ENCODE measurements at regions not wholly inside any gene's neighbourhood (a gene's known extent, or its start where the extent isn't known, plus 50 kb on each side); places are given as distances from the start of the nearest gene placed in this dataset.

DNA sequence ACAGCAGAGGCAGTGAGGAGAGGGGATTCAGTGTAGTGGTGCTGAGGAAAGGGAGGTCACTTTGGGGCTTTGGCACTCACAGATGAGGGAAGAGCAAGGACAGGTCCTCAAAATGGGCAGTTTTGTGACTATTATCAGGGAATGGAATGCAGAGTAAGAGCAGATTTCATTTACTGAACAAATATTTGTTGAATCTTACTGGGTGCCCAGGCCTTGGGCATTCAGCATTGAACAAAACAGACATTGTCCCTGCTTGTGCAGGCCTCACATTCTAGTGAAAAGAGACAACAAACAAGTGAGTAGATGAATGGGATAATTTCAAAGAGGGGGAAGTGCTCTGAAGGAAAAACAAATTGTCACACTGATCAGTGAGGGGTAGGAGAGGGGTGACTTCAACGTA is 404.1 kb downstream of the DMRT2 start (continued):
- TF ChIP-seq, protein P1, sequence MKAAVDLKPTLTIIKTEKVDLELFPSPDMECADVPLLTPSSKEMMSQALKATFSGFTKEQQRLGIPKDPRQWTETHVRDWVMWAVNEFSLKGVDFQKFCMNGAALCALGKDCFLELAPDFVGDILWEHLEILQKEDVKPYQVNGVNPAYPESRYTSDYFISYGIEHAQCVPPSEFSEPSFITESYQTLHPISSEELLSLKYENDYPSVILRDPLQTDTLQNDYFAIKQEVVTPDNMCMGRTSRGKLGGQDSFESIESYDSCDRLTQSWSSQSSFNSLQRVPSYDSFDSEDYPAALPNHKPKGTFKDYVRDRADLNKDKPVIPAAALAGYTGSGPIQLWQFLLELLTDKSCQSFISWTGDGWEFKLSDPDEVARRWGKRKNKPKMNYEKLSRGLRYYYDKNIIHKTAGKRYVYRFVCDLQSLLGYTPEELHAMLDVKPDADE (IDR thresholded peaks at IDR 0.05) = no peak
- TF ChIP-seq, protein P2, sequence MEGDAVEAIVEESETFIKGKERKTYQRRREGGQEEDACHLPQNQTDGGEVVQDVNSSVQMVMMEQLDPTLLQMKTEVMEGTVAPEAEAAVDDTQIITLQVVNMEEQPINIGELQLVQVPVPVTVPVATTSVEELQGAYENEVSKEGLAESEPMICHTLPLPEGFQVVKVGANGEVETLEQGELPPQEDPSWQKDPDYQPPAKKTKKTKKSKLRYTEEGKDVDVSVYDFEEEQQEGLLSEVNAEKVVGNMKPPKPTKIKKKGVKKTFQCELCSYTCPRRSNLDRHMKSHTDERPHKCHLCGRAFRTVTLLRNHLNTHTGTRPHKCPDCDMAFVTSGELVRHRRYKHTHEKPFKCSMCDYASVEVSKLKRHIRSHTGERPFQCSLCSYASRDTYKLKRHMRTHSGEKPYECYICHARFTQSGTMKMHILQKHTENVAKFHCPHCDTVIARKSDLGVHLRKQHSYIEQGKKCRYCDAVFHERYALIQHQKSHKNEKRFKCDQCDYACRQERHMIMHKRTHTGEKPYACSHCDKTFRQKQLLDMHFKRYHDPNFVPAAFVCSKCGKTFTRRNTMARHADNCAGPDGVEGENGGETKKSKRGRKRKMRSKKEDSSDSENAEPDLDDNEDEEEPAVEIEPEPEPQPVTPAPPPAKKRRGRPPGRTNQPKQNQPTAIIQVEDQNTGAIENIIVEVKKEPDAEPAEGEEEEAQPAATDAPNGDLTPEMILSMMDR (conservative IDR thresholded peaks at IDR 0.05; ENCODE audit: low read depth in 2 of 2) = no peak

DNA sequence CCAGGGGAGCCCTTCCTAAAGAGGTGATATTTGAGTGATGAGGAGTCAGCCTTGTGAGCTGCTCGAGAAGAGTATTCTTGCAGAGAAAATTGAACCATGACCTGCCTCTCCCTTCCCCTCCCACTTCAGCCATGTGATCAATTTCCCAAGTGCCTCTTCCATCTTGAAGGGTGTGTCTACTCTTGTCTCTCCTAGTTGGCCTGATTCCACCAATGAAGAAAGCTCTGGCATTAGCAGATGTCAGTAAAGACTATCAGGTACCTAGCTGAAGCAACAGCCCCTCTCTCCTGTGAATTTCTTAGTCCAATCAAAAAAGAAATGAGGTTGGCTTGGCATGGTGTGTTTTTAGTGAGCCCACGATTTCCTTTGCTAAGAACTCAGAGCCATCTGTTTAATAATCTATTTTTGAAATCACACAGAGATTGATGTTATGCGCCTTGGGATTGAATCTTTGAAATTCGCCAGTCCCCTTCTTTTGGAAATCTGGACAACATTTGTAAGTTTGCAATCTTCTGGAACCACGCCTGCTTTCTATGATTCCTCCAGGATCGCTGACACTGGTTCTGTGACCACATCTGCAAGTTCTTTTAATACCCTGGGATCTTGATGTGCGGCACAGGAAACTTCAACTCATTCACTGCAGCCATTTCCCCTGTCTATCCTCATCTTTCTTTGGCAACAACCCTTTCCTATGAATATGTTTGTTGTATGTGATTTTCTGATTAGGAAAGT is 404.6 kb downstream of the DMRT2 start:
- H4K20me1 ChIP-seq (replicated peaks; ENCODE audit: insufficient read depth) = no peaks in the 10 kb centered on the region
- H3F3A ChIP-seq (replicated peaks; ENCODE audit: low read depth) = no peaks in the 10 kb centered on the region
- Mint-ChIP-seq H3K36me3 (ENCODE audit: low read depth) (no peaks in the 10 kb centered on the region), H3K4me3 (no peak overlapping the region), H3K27ac (no peak overlapping the region), H3K27me3 (ENCODE audit: insufficient read depth, low read depth, poor library complexity) (peaks cover 2% of the 10 kb centered on the region), H3K9me3 (no peaks in the 10 kb centered on the region; the same call in 2 of the 3 replicates), H3K4me1 (no peaks in the 10 kb centered on the region; the same call in 2 of the 3 replicates)
- ATAC-seq (no peak), DNase-seq (ENCODE audit: low spot score) (no peak)
- H3K27ac ChIP-seq (ENCODE audit: low read depth) = no peak overlapping the region
- H2AFZ ChIP-seq = no peak overlapping the region
- H3K79me2 ChIP-seq (replicated peaks; ENCODE audit: insufficient read depth) = no peaks in the 10 kb centered on the region
- H3K36me3 ChIP-seq (ENCODE audit: insufficient read depth) = no peaks in the 10 kb centered on the region
- no peak overlapping the region for H3K4me3 ChIP-seq
- H3K27me3 ChIP-seq (ENCODE audit: insufficient read depth) = no peaks in the 10 kb centered on the region
- no peak overlapping the region for H3K4me2 ChIP-seq
- H3K4me1 ChIP-seq (ENCODE audit: insufficient read depth) = no peaks in the 10 kb centered on the region
- H3K9me2 ChIP-seq (ENCODE audit: insufficient read depth) = no peaks in the 10 kb centered on the region
- TF ChIP-seq CREB1 (CRISPR knock-in tag; IDR thresholded peaks at IDR 0.05; ENCODE audit: low read depth) = no peak
- TF ChIP-seq NANOG (IDR thresholded peaks at IDR 0.05; ENCODE audit: borderline replicate concordance) = no peak
- no peak for TF ChIP-seq STAT1 (IDR thresholded peaks at IDR 0.05; ENCODE audit: unreplicated experiment)
- TF ChIP-seq, protein P3, sequence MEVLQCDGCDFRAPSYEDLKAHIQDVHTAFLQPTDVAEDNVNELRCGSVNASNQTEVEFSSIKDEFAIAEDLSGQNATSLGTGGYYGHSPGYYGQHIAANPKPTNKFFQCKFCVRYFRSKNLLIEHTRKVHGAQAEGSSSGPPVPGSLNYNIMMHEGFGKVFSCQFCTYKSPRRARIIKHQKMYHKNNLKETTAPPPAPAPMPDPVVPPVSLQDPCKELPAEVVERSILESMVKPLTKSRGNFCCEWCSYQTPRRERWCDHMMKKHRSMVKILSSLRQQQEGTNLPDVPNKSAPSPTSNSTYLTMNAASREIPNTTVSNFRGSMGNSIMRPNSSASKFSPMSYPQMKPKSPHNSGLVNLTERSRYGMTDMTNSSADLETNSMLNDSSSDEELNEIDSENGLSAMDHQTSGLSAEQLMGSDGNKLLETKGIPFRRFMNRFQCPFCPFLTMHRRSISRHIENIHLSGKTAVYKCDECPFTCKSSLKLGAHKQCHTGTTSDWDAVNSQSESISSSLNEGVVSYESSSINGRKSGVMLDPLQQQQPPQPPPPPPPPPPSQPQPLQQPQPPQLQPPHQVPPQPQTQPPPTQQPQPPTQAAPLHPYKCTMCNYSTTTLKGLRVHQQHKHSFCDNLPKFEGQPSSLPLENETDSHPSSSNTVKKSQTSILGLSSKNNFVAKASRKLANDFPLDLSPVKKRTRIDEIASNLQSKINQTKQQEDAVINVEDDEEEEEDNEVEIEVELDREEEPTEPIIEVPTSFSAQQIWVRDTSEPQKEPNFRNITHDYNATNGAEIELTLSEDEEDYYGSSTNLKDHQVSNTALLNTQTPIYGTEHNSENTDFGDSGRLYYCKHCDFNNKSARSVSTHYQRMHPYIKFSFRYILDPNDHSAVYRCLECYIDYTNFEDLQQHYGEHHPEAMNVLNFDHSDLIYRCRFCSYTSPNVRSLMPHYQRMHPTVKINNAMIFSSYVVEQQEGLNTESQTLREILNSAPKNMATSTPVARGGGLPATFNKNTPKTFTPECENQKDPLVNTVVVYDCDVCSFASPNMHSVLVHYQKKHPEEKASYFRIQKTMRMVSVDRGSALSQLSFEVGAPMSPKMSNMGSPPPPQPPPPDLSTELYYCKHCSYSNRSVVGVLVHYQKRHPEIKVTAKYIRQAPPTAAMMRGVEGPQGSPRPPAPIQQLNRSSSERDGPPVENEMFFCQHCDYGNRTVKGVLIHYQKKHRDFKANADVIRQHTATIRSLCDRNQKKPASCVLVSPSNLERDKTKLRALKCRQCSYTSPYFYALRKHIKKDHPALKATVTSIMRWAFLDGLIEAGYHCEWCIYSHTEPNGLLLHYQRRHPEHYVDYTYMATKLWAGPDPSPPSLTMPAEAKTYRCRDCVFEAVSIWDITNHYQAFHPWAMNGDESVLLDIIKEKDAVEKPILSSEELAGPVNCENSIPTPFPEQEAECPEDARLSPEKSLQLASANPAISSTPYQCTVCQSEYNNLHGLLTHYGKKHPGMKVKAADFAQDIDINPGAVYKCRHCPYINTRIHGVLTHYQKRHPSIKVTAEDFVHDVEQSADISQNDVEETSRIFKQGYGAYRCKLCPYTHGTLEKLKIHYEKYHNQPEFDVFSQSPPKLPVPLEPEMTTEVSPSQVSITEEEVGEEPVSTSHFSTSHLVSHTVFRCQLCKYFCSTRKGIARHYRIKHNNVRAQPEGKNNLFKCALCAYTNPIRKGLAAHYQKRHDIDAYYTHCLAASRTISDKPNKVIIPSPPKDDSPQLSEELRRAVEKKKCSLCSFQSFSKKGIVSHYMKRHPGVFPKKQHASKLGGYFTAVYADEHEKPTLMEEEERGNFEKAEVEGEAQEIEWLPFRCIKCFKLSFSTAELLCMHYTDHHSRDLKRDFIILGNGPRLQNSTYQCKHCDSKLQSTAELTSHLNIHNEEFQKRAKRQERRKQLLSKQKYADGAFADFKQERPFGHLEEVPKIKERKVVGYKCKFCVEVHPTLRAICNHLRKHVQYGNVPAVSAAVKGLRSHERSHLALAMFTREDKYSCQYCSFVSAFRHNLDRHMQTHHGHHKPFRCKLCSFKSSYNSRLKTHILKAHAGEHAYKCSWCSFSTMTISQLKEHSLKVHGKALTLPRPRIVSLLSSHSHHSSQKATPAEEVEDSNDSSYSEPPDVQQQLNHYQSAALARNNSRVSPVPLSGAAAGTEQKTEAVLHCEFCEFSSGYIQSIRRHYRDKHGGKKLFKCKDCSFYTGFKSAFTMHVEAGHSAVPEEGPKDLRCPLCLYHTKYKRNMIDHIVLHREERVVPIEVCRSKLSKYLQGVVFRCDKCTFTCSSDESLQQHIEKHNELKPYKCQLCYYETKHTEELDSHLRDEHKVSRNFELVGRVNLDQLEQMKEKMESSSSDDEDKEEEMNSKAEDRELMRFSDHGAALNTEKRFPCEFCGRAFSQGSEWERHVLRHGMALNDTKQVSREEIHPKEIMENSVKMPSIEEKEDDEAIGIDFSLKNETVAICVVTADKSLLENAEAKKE (CRISPR knock-in tag; IDR thresholded peaks at IDR 0.05) = no peak
- TF ChIP-seq EZH2phosphoT487 (IDR thresholded peaks at IDR 0.05; ENCODE audit: unreplicated experiment) = no peak
- TF ChIP-seq, protein P4, sequence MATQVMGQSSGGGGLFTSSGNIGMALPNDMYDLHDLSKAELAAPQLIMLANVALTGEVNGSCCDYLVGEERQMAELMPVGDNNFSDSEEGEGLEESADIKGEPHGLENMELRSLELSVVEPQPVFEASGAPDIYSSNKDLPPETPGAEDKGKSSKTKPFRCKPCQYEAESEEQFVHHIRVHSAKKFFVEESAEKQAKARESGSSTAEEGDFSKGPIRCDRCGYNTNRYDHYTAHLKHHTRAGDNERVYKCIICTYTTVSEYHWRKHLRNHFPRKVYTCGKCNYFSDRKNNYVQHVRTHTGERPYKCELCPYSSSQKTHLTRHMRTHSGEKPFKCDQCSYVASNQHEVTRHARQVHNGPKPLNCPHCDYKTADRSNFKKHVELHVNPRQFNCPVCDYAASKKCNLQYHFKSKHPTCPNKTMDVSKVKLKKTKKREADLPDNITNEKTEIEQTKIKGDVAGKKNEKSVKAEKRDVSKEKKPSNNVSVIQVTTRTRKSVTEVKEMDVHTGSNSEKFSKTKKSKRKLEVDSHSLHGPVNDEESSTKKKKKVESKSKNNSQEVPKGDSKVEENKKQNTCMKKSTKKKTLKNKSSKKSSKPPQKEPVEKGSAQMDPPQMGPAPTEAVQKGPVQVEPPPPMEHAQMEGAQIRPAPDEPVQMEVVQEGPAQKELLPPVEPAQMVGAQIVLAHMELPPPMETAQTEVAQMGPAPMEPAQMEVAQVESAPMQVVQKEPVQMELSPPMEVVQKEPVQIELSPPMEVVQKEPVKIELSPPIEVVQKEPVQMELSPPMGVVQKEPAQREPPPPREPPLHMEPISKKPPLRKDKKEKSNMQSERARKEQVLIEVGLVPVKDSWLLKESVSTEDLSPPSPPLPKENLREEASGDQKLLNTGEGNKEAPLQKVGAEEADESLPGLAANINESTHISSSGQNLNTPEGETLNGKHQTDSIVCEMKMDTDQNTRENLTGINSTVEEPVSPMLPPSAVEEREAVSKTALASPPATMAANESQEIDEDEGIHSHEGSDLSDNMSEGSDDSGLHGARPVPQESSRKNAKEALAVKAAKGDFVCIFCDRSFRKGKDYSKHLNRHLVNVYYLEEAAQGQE (IDR thresholded peaks at IDR 0.05; ENCODE audit: unreplicated experiment) = no peak
- TF ChIP-seq POLR2AphosphoS5 (IDR thresholded peaks at IDR 0.05; ENCODE audit: low read depth) = no peak
- no peak for TF ChIP-seq EZH2 (IDR thresholded peaks at IDR 0.05; ENCODE audit: low read depth, unreplicated experiment)
- TF ChIP-seq, protein P1 (IDR thresholded peaks at IDR 0.05) = no peak

Data from GM23338 (cell line).